ENCODE measurements at regions not wholly inside any gene's neighbourhood (a gene's known extent, or its start where the extent isn't known, plus 50 kb on each side); places are given as distances from the start of the nearest gene placed in this dataset.

GRCh38 chr6:21893793-21894192 is 300.2 kb downstream of the SOX4 start:
- no peak for DNase-seq

GRCh38 chr6:21895555-21895954 is 302.0 kb downstream of the SOX4 start:
- DNase-seq = no peak

GRCh38 chr6:21898107-21898796 is 304.7 kb downstream of the SOX4 start:
- DNase-seq = no peak

- DNase-seq = no peak
Observed at GRCh38 chr6:21899708-21900107, 306.2 kb downstream of the SOX4 start.

- no peak for DNase-seq
Observed at GRCh38 chr6:21900730-21901129, 307.2 kb downstream of the SOX4 start.

- no peak for DNase-seq
Observed at GRCh38 chr6:21902628-21903169, 309.1 kb downstream of the SOX4 start.

- DNase-seq = no peak
Observed at GRCh38 chr6:21905531-21905930, 312.0 kb downstream of the SOX4 start.

- no peak for DNase-seq
Observed at GRCh38 chr6:21906826-21907225, 313.3 kb downstream of the SOX4 start.

GRCh38 chr6:21907291-21907690 is 313.7 kb downstream of the SOX4 start:
- DNase-seq = no peak

- no peak for DNase-seq
Observed at GRCh38 chr6:21908161-21908848, 314.8 kb downstream of the SOX4 start.

GRCh38 chr6:21909321-21909720 is 315.8 kb downstream of the SOX4 start:
- no peak for DNase-seq

- DNase-seq = no peak
Observed at GRCh38 chr6:21911208-21911607, 317.7 kb downstream of the SOX4 start.

GRCh38 chr6:21912151-21912832 is 318.7 kb downstream of the SOX4 start:
- no peak for DNase-seq

- no peak for DNase-seq
Observed at GRCh38 chr6:21914121-21914973, 320.8 kb downstream of the SOX4 start.

GRCh38 chr6:21915707-21916260 is 322.2 kb downstream of the SOX4 start:
- DNase-seq = no peak

GRCh38 chr6:21918041-21918440 is 324.5 kb downstream of the SOX4 start:
- DNase-seq = no peak

- DNase-seq = no peak
Observed at GRCh38 chr6:21918666-21919065, 325.1 kb downstream of the SOX4 start.

- no peak for DNase-seq
Observed at GRCh38 chr6:21922086-21922485, 328.5 kb downstream of the SOX4 start.

- DNase-seq = no peak
Observed at GRCh38 chr6:21924002-21924401, 330.5 kb downstream of the SOX4 start.

GRCh38 chr6:21928827-21929226 is 335.3 kb downstream of the SOX4 start:
- DNase-seq = no peak

GRCh38 chr6:21931641-21932335 is 338.2 kb downstream of the SOX4 start:
- no peak for DNase-seq

GRCh38 chr6:21933351-21933750 is 339.8 kb downstream of the SOX4 start:
- DNase-seq = no peak
